HG02759 (cell line): ENCODE measurements at regions not wholly inside any gene's neighbourhood (a gene's known extent, or its start where the extent isn't known, plus 50 kb on each side); places are given as distances from the start of the nearest gene placed in this dataset.

ENCODE experiments used
- ATAC-seq: cut with Tn5 transposase; IDR thresholded peaks from one replicate; pipeline ENCODE4 v1.9.1; 2021; ENCODE audit warnings: mild to moderate bottlenecking, moderate library complexity; ENCODE audit not compliant: unreplicated experiment

- no peak for ATAC-seq
Measured at GRCh38 chr17:79360196-79360595, 250.7 kb downstream of the RBFOX3 start.

DNA sequence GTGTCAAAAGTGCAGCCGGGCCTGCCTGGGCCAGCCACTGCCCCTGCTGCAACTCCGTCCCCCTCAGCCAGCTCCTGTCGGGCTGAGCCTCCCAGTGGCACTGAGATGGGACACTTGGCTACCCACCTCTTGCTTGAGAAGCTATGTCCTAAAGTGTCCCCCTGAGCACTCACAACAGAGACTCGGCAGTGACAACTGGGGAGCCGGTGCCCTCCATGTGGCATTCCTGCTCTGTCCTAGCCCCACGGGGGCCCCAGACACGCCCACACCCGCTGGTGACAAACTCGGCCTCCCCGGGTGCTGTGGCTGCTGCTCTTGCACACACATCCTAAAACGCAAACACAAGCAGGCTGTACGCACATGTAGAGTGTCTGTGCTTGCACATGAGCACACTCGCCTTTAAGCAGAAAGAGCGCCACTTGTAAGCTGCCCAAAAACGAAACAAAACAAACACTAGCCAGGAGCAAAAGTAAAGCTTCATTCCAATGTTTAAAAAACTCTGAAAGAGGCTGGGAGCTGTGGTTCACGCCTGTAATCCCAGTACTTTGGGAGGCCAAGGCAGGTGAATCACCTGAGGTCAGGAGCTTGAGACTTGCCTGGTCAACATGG, 253.9 kb downstream of the RBFOX3 start:
- no peak for ATAC-seq

GRCh38 chr17:79355165-79355564, 255.7 kb downstream of the RBFOX3 start:
- no peak for ATAC-seq

DNA sequence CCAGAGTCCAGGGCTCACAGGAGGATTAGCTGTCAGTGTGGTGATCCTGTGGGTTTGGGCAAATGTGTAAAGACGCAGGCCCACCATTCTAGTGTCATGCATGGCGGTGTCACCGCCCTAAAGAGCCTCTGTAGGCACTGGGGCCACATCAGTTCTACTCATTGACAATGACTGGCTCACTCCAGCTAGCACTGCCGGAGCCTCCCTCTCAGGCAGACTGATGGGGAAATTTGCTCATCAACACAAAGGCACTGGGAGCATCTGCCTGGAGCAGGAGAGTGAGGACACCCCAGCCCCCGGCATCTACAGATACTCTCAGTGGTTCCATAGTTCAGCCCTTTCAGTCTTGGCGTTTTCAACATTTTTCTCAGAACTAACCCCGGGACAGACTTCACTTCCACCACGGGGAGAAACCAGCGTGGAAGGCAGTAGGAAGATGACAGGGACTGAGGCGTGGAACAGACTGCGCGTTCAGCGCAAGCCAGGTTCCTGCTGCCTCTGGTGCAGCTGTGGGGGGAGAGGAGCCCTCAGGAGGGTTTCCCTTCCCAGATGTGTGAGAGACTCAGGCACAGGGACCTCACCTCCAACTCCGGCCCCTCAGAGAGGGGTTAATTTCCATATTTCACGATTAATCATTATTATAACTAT, 256.6 kb downstream of the RBFOX3 start:
- ATAC-seq = no peak

DNA sequence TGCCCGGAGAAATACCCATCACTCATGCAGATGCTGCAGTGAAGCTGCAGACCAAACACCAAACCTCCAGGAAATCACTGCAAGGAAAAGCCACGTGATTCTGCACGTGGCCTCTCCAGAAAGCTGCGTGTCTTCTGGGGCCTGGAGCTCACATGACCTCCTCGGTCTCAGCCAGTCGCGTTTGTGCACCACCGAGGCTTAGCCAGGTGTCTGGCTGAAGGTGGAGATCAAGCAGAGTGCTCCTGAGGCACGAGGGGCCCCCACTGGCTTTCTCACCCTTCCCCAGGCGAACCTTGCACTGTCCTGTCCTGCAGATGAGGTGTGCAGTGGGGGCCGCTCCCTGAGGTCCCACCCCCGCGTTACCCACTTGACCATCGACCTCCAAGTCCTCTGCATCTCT, 257.3 kb downstream of the RBFOX3 start:
- ATAC-seq = no peak

DNA sequence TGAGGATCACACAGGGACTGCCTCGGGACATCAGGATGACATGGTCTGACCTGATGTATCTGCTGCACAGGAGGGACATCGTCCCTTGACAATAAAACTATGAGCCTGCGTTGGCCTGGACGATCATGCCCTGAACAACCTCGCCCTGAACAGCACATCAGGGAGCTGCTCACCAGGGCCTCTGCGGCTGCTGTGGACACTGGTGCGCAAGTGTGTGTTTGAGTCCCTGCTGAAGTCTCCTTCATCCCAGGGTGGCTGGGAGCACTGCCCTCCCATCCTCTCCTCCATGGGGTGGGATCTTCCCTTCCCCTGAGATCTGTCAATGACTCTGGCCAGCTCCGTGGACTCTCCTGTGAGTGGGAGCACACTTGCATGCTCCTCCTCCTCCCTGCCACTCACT, 257.8 kb downstream of the RBFOX3 start:
- ATAC-seq = no peak

DNA sequence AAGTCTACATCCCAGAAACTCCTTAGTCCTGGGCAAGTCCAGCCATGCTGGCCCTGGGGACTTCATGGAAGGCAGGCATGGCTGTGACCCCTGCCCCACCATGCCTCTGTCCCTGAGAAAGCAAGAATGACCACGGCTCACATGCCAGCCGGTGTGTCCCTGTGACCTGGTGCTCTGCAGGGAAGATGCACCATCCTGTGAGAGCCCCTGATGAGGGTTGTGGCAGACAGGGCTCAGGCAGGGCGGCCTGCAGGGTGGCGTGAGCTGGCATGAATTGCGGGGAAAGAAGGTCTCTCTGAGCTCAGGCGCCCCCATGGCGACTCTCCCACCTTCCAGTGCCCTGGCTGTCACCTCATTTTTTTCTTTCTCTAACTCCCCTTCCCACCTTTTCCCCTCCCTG, 260.3 kb downstream of the RBFOX3 start:
- ATAC-seq = no peak

DNA sequence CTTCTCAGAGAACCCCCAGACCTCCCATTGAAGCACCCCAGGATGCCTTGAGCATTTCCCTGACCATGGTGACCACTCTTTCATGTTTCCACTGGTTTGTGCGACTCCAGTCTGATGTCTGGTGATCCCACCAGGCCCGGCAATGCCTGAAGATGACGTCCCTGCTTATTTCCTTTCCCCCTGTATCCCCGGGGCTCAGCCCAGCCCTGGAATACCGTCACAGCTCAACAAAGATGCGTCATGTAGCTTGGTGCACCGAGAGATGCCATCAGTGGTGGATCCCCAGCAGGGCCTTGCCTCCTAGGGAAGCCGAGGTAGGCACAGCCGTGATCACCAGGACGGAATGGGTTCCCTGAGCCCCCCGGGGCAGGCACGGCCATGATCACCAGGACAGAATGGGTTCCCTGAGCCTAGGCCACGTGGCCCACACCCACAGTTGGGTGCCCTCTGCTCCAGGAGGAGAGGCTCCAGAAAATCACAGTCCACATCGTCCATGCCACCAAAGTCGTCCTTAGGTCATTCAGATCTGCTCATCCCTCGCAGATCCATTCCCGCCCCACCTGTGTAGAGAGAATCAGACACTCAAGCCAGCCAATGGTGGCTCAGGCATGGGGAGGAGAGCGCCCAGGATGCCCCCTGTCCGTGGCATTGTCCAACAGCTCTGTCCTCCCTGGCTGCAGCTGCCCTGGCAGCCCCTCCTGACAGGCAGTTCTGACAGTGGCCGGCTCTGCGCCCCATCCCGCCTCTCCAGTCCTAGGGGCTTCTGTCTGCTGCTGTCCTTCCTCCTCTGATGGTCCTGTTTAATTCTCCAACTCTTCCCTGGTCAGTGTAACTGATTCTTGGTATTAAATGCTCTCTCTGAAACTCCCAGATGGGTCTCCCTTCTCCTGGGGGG, 261.1 kb downstream of the RBFOX3 start:
- ATAC-seq = no peak

DNA sequence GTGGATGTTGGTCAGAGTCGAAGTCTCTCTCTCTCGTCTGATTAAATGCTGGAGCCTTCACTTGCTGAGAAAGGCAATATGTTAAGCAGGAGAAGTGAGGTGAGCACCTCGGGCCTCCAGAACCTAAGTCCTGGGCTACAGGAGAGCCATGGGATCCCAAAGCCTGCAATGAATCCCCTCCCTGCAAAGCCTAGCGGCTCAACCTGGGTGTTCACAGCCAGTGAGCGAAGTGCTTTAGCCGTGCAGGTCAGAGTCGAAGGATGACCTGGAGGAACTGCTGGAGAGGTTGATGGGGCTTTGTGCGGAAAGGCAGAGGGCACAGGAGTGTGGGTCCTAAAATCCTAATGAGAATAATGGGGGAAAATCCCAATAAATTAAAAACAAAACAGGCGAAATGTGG, 267.8 kb downstream of the ENGASE start:
- no peak for ATAC-seq

DNA sequence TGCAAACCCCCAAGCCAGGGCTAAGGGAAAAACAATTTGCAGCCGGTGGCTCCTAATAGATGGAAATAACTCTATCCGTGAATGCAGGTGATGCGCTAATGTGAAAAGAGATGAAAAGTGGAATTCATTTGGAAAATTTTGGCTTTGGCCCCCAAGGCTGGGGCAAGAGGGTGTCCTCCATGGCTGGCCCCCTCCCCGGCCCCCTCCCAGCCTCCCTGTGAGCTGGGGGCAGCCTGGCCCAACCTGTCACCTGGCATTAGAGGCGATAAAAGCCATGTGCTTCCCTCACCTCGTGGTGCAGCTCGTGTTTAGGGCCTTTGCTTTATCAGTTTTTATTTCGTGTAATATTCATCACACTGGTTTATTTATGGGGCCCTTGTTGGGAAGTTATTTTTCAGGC, 267.2 kb downstream of the ENGASE start:
- ATAC-seq = no peak

DNA sequence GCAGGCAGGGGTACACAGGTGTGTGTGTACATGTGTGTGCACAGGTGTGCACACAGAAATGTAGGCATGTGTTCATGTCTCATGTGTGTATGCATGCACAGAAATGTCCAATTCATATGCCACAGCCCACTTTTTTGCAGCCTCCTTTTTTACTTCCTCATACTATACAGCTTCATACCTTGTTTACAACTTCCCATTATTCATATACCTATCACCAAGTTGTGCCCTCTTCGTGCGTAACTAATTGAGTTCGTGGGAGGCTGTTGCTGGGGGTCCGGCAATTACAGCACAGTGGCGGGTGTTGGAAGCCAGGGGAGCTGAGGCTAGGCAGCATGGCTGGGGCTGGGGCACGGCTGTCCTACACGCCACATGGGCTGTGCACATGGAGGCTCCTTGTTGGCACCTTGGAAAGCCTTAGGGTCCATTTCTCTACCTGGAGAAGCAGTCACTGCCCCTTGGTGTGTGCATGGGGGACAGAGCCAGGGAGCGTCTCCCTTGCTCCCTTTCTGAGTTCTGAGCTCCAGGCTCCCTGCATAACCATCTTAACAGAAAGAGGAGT, 266.7 kb downstream of the ENGASE start:
- ATAC-seq = peak; percentile 31

DNA sequence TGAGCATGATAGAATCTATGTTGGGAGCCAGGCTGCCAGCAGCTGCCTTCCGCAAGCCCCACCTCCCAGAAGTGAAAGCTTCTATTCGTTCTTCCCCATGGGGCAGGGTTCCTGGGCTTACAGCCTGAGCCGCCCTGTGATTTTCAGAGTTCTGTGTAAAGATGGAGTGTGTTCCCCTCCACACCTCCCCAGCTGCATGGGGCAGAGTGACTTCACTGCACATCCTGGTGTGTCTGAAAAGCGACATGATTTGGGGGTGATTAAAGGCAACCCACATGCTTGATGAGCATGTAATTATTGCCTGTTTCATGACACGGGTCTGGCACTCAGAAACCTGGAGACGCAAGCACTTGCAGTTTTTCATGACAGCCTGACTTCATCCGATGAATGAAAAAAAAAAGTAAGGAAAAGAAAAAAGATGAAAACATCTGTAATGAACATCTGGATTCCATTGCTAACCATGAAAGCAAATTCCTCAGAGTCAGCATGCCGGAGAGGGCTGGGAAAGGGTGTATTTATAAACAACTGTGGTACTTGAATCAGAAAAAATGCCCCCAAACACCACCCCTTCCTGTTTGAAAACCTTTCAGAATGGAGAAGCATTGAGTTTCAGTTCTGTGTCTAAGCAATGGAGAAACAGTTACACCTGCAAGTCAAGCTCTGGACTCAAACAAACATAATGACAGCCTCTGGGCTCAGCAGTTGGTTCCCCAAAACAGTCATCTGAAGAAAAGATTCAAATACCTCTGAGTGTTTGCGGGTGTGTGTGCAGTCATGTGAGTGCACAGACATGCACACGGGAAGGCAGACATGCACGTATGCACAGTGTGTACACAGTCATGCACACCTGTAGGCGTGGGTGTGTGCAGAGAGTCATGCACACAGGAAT, 266.0 kb downstream of the ENGASE start:
- peak; percentile 74 for ATAC-seq

DNA sequence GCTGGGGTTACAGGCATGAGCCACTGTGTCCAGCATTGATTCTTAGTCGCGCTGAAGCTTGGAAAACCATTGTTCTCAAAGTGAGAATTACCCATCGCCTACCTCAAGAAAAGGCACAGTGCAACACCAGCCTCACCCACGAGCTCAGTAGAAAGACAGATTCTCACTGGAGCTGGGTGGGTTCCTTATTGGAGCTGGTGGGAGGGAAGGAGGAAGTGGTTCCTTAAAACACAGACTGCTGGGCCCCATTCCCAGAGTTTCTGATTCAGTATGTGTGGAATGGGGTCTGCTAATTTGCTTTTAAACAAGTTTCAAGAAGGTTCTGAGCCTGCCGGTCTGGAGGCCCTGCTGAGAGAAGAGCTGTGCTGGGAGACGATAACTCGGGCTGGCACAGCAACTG, 264.7 kb downstream of the ENGASE start:
- no peak for ATAC-seq

DNA sequence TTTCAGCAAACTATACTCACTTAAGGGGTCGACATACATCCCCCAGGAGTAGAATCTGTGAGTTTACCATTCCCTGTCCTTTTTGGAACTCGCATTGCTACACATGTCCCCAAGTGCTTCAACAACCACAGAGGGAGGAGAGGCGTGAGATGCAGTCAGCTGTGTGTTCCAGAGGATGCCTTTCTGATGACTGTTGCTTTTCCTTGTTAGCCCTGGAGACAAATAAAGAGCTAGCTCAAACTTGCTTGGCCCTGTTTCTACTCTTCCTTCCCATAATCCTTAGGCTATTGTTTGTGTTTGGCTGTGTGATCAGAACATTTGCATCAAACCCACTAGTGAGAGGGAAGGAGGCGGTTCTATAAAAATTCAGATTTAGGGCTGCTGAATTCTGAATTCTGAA, 264.0 kb downstream of the ENGASE start:
- ATAC-seq = no peak

DNA sequence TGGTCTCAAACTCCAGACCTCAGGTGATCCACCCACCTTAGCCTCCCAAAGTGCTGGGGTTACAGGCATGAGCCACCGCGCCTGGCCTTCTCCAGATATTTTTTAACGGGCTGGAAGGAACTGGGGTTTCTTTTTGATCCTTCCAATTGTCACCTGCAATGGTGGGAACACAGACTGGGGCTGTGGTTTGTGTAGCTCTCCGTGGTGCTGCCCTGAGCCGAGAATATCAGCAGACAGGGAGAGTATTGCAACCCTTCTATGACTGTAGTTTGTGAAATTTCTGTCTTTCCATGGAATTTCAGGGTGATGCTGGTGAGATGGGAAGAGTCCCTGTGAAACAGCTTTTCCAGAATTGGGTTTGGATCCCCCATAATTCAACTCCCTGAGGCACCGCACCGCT, 263.5 kb downstream of the ENGASE start:
- no peak for ATAC-seq

- ATAC-seq = no peak
Measured at GRCh38 chr17:79337053-79337452, 262.4 kb downstream of the ENGASE start.

DNA sequence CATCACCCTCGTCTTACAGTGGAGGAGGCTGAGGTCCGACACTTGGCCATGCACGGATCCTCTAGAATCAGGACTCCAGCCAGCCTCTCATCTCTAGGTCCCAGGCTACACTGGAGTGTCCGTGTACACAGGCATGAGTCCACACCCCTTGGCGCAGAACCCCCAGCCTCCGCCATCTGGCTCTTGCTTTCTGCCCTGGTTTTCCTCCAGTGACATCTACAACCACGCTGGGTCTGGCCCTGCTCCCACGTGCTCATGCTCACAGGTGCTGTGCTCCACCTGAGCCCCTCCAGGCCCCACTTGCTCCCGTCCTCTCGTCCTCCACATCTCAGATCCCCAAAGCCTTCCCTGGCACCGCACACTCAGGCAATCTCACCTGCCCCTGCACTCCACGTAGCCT, 260.8 kb downstream of the ENGASE start:
- ATAC-seq = no peak

- ATAC-seq = no peak
Measured at GRCh38 chr17:79332011-79332554, 257.5 kb downstream of the ENGASE start.

GRCh38 chr17:79331492-79331891, 256.9 kb downstream of the ENGASE start:
- ATAC-seq = no peak

DNA sequence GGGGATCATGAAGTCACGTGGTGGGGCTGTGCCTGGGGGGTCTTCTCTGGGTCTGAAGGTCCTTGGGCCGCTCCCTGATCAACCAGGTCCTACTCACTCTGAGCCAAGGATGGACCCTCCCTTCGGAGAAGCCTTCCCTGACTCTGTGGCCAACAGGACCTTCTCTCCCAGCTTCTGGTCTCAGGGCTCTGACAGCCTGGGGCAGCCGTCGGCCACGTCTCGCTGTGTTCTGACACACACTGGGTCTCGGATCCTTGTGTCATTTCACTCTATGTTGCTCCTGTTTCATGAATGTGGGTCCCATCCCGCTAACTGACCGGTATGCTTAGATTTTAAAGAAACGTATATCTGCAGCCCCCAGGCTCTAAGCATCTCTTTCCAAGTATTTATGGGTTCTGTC, 256.1 kb downstream of the ENGASE start:
- no peak for ATAC-seq
